ENCODE measurements at regions not wholly inside any gene's neighbourhood (a gene's known extent, or its start where the extent isn't known, plus 50 kb on each side); places are given as distances from the start of the nearest gene placed in this dataset.

DNA sequence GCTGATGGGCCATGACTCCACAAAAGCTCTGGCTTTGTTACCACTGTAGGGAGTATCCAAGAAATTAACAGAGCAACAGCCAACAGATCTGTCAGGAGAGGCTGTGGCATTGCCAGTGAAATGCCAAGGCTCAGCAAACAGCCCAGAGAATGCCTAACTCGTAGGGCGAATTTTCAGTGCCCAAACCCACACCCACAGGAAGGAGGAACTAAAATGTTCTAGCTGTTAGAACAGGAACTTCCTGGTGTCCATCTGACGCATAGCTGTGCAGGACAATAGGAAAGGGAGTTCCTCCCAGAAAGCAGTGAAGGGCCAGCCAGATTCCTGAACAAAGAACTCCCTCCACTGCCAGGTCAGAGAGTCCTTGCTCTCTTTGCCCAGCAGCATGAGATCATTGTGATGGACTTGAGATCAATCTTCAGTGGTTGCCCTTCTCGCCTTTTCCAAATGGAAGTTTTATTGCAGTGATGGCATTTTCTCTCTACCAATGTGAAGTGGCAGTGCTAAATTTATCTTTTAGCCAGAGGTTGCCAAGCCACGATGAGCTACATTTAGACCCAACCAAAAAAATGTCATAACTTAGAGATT, 224.2 kb upstream of the STARD13 start:
- Histone ChIP-seq H3K9ac (ENCODE audit: low read length) (no peak overlapping the region), H3K36me3 (ENCODE audit: control insufficient read depth, low read depth, low read length) (no peaks in the 10 kb centered on the region), H3K9me3 (ENCODE audit: control insufficient read depth, low read depth, low read length) (no peaks in the 10 kb centered on the region), H3K4me3 (ENCODE audit: low read length) (no peak overlapping the region), H3K27me3 (ENCODE audit: control insufficient read depth, insufficient read depth, low read length) (no peaks in the 10 kb centered on the region), H3K27ac (ENCODE audit: low read length) (no peak overlapping the region), H3K4me1 (ENCODE audit: control insufficient read depth, low read depth, low read length) (peaks cover 4% of the 10 kb centered on the region)

DNA sequence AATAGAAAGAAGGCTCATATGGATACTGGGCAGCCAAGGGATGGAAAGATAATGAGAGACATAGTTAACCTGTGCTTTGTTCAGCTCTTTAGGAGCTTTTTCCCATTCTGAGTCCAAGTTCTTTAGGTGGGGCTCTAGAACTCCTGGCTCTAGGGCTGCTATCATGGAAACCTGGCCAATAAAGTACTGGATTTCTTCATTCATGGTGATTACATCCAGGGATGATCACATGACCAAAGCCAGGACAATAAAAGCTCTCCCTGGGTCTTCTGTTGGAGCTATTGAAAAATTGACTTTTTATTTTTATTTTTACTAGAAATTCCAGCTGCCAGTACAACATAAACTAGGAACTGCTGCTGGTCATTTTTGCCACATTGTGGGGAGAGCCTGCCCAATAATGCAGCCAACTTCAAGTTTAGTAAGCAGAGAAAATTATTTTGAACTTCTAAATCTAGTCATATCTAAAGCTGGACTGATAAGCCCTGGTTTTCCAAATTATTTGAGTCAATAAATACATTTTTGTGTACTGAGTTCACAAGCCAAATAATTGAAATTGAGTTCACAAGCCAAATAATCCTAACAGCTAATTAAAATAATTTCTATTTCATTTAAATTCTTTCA, 224.9 kb upstream of the STARD13 start:
- Histone ChIP-seq H3K4me1 (ENCODE audit: control insufficient read depth, low read depth, low read length) (peaks cover 4% of the 10 kb centered on the region), H3K9ac (ENCODE audit: low read length) (no peak overlapping the region)

DNA sequence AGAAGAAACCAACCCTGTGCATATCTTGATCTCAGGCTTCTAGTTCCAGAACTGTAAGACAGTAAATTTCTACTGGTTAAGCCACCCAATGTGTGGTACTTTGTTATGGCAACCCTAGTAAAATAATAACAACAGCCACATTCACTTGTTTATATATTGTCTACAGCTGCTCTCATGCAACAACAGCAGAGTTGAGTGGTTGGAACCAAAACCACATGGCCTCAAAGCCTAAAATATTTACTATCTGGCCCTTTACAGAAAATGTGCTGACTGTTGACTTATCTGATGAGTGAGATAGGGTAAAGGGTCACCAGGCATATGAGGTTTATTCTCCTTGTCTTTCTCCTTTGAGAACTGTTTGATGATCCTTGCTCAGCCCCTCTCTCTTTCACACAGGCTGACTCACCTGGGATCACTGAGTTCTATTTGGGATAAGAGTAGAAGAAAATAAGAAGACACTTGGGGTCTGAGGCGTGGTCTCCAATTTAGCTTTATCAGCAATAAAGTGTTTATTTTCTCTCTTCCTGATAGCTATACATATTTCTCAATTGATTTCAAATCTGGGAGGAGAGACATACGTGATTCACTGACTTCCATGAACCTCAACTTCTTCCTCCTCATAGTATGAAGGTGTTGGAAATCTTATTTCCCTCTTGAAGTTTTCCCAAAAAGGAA, 227.5 kb upstream of the STARD13 start:
- Histone ChIP-seq H3K4me1 (ENCODE audit: control insufficient read depth, low read depth, low read length) (peaks cover 4% of the 10 kb centered on the region), H3K36me3 (ENCODE audit: control insufficient read depth, low read depth, low read length) (no peaks in the 10 kb centered on the region), H3K27ac (ENCODE audit: low read length) (no peak overlapping the region), H3K27me3 (ENCODE audit: control insufficient read depth, insufficient read depth, low read length) (no peaks in the 10 kb centered on the region), H3K9ac (ENCODE audit: low read length) (no peak overlapping the region), H3K4me3 (ENCODE audit: low read length) (no peak overlapping the region), H3K9me3 (ENCODE audit: control insufficient read depth, low read depth, low read length) (no peaks in the 10 kb centered on the region)

More for the DNA sequence above, 224.9 kb upstream of the STARD13 start:
- no peaks in the 10 kb centered on the region for H3K36me3 ChIP-seq (ENCODE audit: control insufficient read depth, low read depth, low read length)
- no peaks in the 10 kb centered on the region for H3K9me3 ChIP-seq (ENCODE audit: control insufficient read depth, low read depth, low read length)
- H3K4me3 ChIP-seq (ENCODE audit: low read length): no peak overlapping the region
- H3K27ac ChIP-seq (ENCODE audit: low read length): no peak overlapping the region
- H3K27me3 ChIP-seq (ENCODE audit: control insufficient read depth, insufficient read depth, low read length): no peaks in the 10 kb centered on the region

DNA sequence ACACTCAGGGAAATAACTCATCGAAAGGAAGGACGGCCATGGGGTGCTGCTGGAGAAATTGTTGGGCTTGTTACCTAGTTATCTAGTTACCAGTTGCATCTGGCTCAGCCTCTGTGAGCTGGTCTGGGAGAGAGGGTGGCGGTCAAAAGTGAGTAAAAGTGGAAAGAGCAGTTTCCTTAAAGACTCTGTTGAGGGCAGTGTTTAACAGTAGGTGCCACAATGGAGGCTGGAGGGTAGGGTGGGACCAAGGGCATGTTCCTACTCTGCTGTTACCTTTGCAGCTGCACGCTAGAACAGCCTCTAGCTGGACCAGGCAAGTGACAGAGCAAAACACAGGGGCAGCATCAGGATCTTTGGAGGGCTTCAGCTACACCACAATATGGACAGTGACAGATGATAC, 228.8 kb upstream of the STARD13 start:
- H3K9me3 ChIP-seq (ENCODE audit: control insufficient read depth, low read depth, low read length): no peaks in the 10 kb centered on the region

DNA sequence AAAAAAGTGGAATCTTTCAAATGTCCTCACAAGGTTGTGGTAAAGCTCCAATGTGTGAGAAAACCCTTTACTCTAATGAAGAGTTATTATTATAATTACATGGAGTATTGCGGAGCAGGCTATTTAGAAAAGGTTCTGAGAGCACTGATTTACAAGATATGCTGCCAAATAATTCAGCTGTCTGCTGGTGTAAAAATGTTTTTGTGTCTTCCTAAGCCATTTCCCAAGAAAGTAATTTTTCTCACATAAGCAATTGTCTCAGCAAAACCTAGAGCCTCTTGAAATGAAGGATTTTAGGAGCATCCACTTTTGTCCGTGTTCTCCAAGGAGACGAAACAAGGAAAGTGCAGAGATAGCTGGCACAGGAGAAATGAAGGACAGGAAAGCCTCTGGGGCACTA, 229.6 kb upstream of the STARD13 start:
- Histone ChIP-seq H3K27ac (ENCODE audit: low read length) (no peak overlapping the region), H3K27me3 (ENCODE audit: control insufficient read depth, insufficient read depth, low read length) (no peaks in the 10 kb centered on the region), H3K9ac (ENCODE audit: low read length) (no peak overlapping the region), H3K9me3 (ENCODE audit: control insufficient read depth, low read depth, low read length) (no peaks in the 10 kb centered on the region), H3K36me3 (ENCODE audit: control insufficient read depth, low read depth, low read length) (no peaks in the 10 kb centered on the region), H3K4me3 (ENCODE audit: low read length) (no peak overlapping the region), H3K4me1 (ENCODE audit: control insufficient read depth, low read depth, low read length) (peaks cover 7% of the 10 kb centered on the region)

More for the DNA sequence above, 228.8 kb upstream of the STARD13 start:
- Histone ChIP-seq H3K27ac (ENCODE audit: low read length) (no peak overlapping the region), H3K4me3 (ENCODE audit: low read length) (no peak overlapping the region), H3K4me1 (ENCODE audit: control insufficient read depth, low read depth, low read length) (peaks cover 10% of the 10 kb centered on the region), H3K36me3 (ENCODE audit: control insufficient read depth, low read depth, low read length) (no peaks in the 10 kb centered on the region), H3K27me3 (ENCODE audit: control insufficient read depth, insufficient read depth, low read length) (no peaks in the 10 kb centered on the region), H3K9ac (ENCODE audit: low read length) (no peak overlapping the region)

DNA sequence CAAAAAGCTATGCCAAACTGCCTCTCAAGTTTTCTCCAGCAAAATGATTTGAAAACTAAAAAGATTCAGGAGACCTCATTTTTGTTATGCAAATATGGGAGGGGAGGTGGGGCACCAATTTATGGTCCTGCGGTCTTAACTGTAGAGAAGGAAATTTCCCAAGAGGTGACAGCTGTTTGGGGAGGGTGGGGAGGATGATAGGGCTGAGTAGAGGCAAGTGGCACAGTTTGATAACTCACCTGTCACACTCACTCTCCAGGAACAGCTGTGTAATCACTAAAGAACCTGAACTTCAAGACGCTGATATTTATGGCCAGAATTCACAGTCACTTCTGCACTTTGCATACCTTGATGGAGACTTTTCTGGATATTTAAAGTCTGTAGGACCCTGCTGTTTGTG, 232.9 kb upstream of the STARD13 start:
- Histone ChIP-seq H3K9me3 (ENCODE audit: control insufficient read depth, low read depth, low read length) (no peaks in the 10 kb centered on the region), H3K27ac (ENCODE audit: low read length) (no peak overlapping the region), H3K27me3 (ENCODE audit: control insufficient read depth, insufficient read depth, low read length) (no peaks in the 10 kb centered on the region), H3K4me3 (ENCODE audit: low read length) (no peak overlapping the region), H3K36me3 (ENCODE audit: control insufficient read depth, low read depth, low read length) (no peaks in the 10 kb centered on the region), H3K9ac (ENCODE audit: low read length) (no peak overlapping the region), H3K4me1 (ENCODE audit: control insufficient read depth, low read depth, low read length) (peaks cover 16% of the 10 kb centered on the region)

DNA sequence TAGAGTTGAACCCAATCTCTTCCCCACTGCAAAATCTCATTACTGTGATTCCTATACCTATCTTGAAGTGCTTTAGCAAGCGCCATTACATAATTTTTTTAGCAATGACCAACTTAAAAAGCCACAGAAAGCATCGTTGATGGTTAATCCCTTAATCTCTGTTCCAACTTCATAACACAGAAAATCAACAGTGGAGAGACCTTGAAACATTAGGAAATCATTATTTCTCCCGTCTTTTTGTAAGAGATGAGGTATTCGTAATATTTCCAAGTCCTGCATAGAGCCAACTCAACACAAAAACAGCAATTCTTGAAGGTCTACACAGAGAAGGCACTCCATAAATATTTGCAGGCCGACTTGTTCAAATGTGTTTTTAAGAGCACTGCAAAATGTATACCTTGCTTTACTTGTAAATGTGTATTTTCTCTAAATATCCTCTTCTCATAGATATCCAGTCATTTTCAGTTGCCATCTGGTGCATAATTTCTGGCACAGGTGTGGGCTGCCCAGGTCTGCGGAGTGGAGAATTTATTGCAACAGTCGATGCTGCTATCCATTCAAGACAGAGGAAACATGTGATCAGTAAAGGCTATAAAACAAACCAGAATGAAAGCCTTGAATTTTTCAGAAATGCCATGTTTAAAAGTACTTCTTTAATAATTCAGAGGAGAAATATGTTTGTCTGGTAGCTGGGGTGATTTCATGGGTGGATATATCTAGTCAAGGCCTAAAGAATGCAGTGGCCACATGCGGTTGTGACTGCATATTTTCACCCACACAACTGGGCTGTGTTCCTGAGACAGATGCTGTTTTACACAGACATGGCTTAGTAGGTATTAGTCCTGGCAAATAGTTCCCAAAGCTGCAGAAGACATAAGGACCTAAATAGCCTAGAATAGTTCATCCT, 234.3 kb upstream of the STARD13 start:
- Histone ChIP-seq H3K9me3 (ENCODE audit: control insufficient read depth, low read depth, low read length) (no peaks in the 10 kb centered on the region), H3K27me3 (ENCODE audit: control insufficient read depth, insufficient read depth, low read length) (no peaks in the 10 kb centered on the region), H3K9ac (ENCODE audit: low read length) (no peak overlapping the region), H3K4me1 (ENCODE audit: control insufficient read depth, low read depth, low read length) (peaks cover 16% of the 10 kb centered on the region), H3K4me3 (ENCODE audit: low read length) (no peak overlapping the region), H3K36me3 (ENCODE audit: control insufficient read depth, low read depth, low read length) (no peaks in the 10 kb centered on the region), H3K27ac (ENCODE audit: low read length) (no peak overlapping the region)

DNA sequence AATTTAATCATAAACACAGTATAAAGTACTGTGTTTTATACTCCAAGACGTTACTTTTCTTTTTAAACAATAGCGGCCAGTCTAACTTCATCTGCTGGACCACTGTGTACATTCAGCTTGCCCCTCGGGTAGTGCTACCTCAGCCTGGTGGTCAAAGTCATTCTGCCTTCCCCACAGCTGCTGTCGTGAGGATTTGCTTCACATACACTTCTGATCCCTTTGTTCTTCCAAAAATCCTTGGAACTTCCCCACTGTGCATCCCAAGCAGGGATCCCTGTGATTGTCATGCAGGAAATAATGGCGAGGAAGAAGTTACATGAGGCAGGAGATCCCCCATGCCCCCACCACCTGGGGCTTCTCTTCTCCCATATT, 234.9 kb upstream of the STARD13 start:
- no peak overlapping the region for H3K27ac ChIP-seq (ENCODE audit: low read length)
- no peaks in the 10 kb centered on the region for H3K36me3 ChIP-seq (ENCODE audit: control insufficient read depth, low read depth, low read length)
- H3K4me3 ChIP-seq (ENCODE audit: low read length): no peak overlapping the region
- no peak overlapping the region for H3K9ac ChIP-seq (ENCODE audit: low read length)
- peaks cover 16% of the 10 kb centered on the region for H3K4me1 ChIP-seq (ENCODE audit: control insufficient read depth, low read depth, low read length)
- H3K27me3 ChIP-seq (ENCODE audit: control insufficient read depth, insufficient read depth, low read length): no peaks in the 10 kb centered on the region
- H3K9me3 ChIP-seq (ENCODE audit: control insufficient read depth, low read depth, low read length): no peaks in the 10 kb centered on the region

DNA sequence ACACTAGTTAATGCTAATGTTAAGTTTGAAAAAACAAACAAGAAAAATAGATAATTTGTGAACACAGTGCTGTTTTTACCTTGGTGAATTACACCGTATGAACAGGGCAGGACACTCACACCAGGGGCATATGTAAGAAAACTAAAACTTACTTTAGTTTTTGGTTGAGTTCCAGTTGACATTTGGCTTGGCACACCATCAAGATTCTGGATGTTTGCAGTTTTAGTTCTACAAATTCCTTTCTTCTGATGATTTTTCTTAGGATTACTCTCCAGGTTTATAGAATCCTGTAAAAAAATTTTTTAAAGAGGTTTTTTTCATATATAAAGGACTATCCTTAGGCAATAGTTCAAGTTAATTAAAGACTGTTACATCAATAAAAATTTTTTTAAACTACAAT, 238.5 kb upstream of the STARD13 start:
- no peak overlapping the region for H3K9ac ChIP-seq (ENCODE audit: low read length)
- no peak overlapping the region for H3K27ac ChIP-seq (ENCODE audit: low read length)
- no peaks in the 10 kb centered on the region for H3K36me3 ChIP-seq (ENCODE audit: control insufficient read depth, low read depth, low read length)
- H3K27me3 ChIP-seq (ENCODE audit: control insufficient read depth, insufficient read depth, low read length): no peaks in the 10 kb centered on the region
- H3K4me3 ChIP-seq (ENCODE audit: low read length): no peak overlapping the region
- no peaks in the 10 kb centered on the region for H3K9me3 ChIP-seq (ENCODE audit: control insufficient read depth, low read depth, low read length)
- H3K4me1 ChIP-seq (ENCODE audit: control insufficient read depth, low read depth, low read length): peaks cover 10% of the 10 kb centered on the region

DNA sequence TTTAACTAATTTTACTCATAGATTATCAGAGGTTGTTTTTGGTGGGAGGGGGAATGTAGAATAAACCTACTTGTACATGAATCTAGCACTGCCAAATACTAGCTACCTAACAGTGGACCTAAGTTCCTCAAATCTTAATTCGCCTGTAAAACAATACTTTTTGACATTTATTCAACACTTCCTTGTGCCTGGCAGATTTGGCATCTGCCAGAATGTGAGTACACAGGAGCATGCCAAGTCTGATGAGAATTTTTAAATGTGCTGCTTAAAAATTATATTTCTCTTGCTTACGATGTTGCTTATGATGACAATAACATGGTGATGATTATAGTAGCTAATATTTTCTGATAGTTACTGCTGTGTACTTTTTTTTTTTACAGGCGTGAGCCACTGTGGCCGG, 240.2 kb upstream of the STARD13 start:
- Histone ChIP-seq H3K4me1 (ENCODE audit: control insufficient read depth, low read depth, low read length) (peaks cover 3% of the 10 kb centered on the region), H3K4me3 (ENCODE audit: low read length) (no peak overlapping the region), H3K27me3 (ENCODE audit: control insufficient read depth, insufficient read depth, low read length) (no peaks in the 10 kb centered on the region), H3K36me3 (ENCODE audit: control insufficient read depth, low read depth, low read length) (no peaks in the 10 kb centered on the region), H3K9me3 (ENCODE audit: control insufficient read depth, low read depth, low read length) (no peaks in the 10 kb centered on the region), H3K9ac (ENCODE audit: low read length) (no peak overlapping the region), H3K27ac (ENCODE audit: low read length) (no peak overlapping the region)

DNA sequence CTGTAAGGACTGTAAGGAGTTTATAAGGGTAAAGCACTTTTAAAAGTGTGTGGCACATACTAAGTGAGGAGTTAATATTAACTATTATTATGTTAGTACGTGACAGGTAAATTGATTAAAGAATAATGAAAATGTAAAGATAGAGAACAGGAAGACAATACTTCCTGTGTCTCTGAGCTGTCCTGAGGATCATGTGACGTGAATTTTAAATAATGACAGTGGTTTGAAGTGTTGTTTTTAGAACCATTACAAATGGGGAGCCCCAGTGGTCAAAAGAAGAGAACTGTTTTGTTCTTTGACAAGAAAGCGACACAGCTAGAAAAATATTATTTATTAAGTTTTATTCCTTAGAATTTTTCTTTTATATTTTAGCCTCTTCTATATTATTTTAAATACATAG, 241.2 kb upstream of the STARD13 start:
- H3K27ac ChIP-seq (ENCODE audit: low read length): no peak overlapping the region
- no peaks in the 10 kb centered on the region for H3K27me3 ChIP-seq (ENCODE audit: control insufficient read depth, insufficient read depth, low read length)
- H3K36me3 ChIP-seq (ENCODE audit: control insufficient read depth, low read depth, low read length): no peaks in the 10 kb centered on the region
- no peaks in the 10 kb centered on the region for H3K9me3 ChIP-seq (ENCODE audit: control insufficient read depth, low read depth, low read length)
- no peak overlapping the region for H3K4me3 ChIP-seq (ENCODE audit: low read length)
- H3K4me1 ChIP-seq (ENCODE audit: control insufficient read depth, low read depth, low read length): no peaks in the 10 kb centered on the region
- H3K9ac ChIP-seq (ENCODE audit: low read length): no peak overlapping the region

Data from iPS-18a (cell line).